CD4-positive, alpha-beta T cell (primary cell): ENCODE measurements at regions not wholly inside any gene's neighbourhood (a gene's known extent, or its start where the extent isn't known, plus 50 kb on each side); places are given as distances from the start of the nearest gene placed in this dataset.

ENCODE experiments used
- ATAC-seq: fragments of 200-7000 bp; cut with Tn5 transposase; one replicate; pipeline ENCODE4 v1.10.0; 2022; ENCODE audit warnings: mild to moderate bottlenecking; ENCODE audit not compliant: poor library complexity
- CTCF ChIA-PET: fragments of 350-600 bp; sonication (Branson Sonifier 250); formaldehyde crosslinking; loops from one replicate; lab custom pipeline; 2021; ENCODE audit warnings: antibody characterized with exemption, inconsistent platforms; lab: Charles Lee
- POLR2A ChIA-PET: fragments of 350-600 bp; sonication (Branson Sonifier 250); formaldehyde crosslinking; loops from one replicate; lab custom pipeline; 2021; ENCODE audit warnings: antibody characterized with exemption, inconsistent platforms; lab: Charles Lee
- DNase-seq, 14 experiments: peaks; one replicate each; pipeline ENCODE4 v3.0.0-alpha.2; 2013 to 2020; ENCODE audit warnings: mixed read lengths in 2 of 14
- H3K27ac ChIP-seq, 2 donors: one replicate each; pipeline versions ENCODE4 v1.5.1 to v1.7.0; 2013; ENCODE audit warnings: low read length in 2 of 2, low read depth in 1 of 2, mild to moderate bottlenecking in 1 of 2
- H3K27me3 ChIP-seq, 2 experiments: 1 replicate in 1 of 2; 2 replicates in 1 of 2; pipeline versions ENCODE4 v1.6.1 to v1.7.0; 2013; ENCODE audit warnings: low read length in 2 of 2, control low read depth in 1 of 2, mild to moderate bottlenecking in 1 of 2, moderate library complexity in 1 of 2; ENCODE audit not compliant: insufficient read depth in 2 of 2, control insufficient read depth in 1 of 2
- H3K36me3 ChIP-seq: one replicate; pipeline ENCODE4 v1.6.1; 2013; ENCODE audit warnings: low read length, control low read depth; ENCODE audit not compliant: insufficient read depth
- H3K4me1 ChIP-seq: one replicate; pipeline ENCODE4 v1.6.1; 2013; ENCODE audit warnings: low read length, control low read depth; ENCODE audit not compliant: insufficient read depth
- H3K4me3 ChIP-seq: one replicate; pipeline ENCODE4 v1.5.1; 2013; ENCODE audit warnings: mild to moderate bottlenecking, low read length, moderate library complexity
- H3K9me3 ChIP-seq, 2 experiments: 1 replicate in 1 of 2; 2 replicates in 1 of 2; pipeline versions ENCODE4 v1.6.1 to v1.7.0; 2013; ENCODE audit warnings: low read length in 2 of 2, mild to moderate bottlenecking in 2 of 2, control low read depth in 1 of 2, moderate library complexity in 1 of 2; ENCODE audit not compliant: control insufficient read depth in 1 of 2, insufficient read depth in 1 of 2
- H3K27ac Mint-ChIP-seq: one replicate; pipeline ENCODE4 v1.8.0; 2020; ENCODE audit warnings: mixed read lengths
- H3K27me3 Mint-ChIP-seq: one replicate; pipeline ENCODE4 v1.8.0; 2021; ENCODE audit warnings: mixed read lengths
- H3K36me3 Mint-ChIP-seq: one replicate; pipeline ENCODE4 v1.8.0; 2021; ENCODE audit warnings: low read depth, mixed read lengths
- H3K4me1 Mint-ChIP-seq: one replicate; pipeline ENCODE4 v1.8.0; 2021; ENCODE audit warnings: low read depth, mixed read lengths
- H3K4me3 Mint-ChIP-seq: one replicate; pipeline ENCODE4 v1.8.0; 2020; ENCODE audit warnings: mild to moderate bottlenecking, mixed read lengths
- H3K9me3 Mint-ChIP-seq: one replicate; pipeline ENCODE4 v1.8.0; 2020; ENCODE audit warnings: mixed read lengths
- CTCF ChIP-seq: fragments of 200-600 bp; IDR thresholded peaks from one replicate; pipeline ENCODE4 v1.8.0; 2022; ENCODE audit warnings: antibody characterized with exemption, mild to moderate bottlenecking
- intact Hi-C, 2 experiments: fragments of 100-400 bp; cut with DNase I in 1 of 2; cut with micrococcal nuclease in 1 of 2; formaldehyde crosslinking; loops; one replicate each; pipeline versions ENCODE4 v1.15.1 to v1.9.0; 2023 to 2025; cut with DNase I, micrococcal nuclease

GRCh38 chr15:36334059-36334458 is 245.4 kb upstream of the CDIN1 start:
- Histone ChIP-seq H3K9me3 (peaks cover 0 to 4% of the 10 kb centered on the region in 2 experiments), H3K27ac (no peak overlapping the region), H3K4me3 (no peak overlapping the region), H3K36me3 (no peaks in the 10 kb centered on the region), H3K4me1 (no peaks in the 10 kb centered on the region), H3K27me3 (no peaks in the 10 kb centered on the region)
- Mint-ChIP-seq H3K27ac (no peak overlapping the region), H3K4me3 (no peak overlapping the region), H3K4me1 (no peaks in the 10 kb centered on the region), H3K9me3 (peaks cover 2% of the 10 kb centered on the region), H3K27me3 (no peaks in the 10 kb centered on the region), H3K36me3 (no peaks in the 10 kb centered on the region)
- CTCF ChIA-PET: no interaction called here
- no peak for TF ChIP-seq CTCF
- POLR2A ChIA-PET: no interaction called here
- ATAC-seq: no peak
- no peak for DNase-seq
- intact Hi-C loops: no loop called here

GRCh38 chr15:36335224-36335623 is 244.2 kb upstream of the CDIN1 start:
- Histone ChIP-seq H3K27ac (no peak overlapping the region), H3K36me3 (no peaks in the 10 kb centered on the region), H3K27me3 (no peaks in the 10 kb centered on the region), H3K4me1 (no peaks in the 10 kb centered on the region), H3K9me3 (no peaks in the 10 kb centered on the region), H3K4me3 (no peak overlapping the region)
- Mint-ChIP-seq H3K9me3 (peaks cover 2% of the 10 kb centered on the region), H3K27ac (no peak overlapping the region), H3K4me3 (no peak overlapping the region), H3K27me3 (no peaks in the 10 kb centered on the region), H3K36me3 (no peaks in the 10 kb centered on the region), H3K4me1 (no peaks in the 10 kb centered on the region)
- DNase-seq (no peak), ATAC-seq (no peak)
- POLR2A ChIA-PET: no interaction called here
- intact Hi-C loops: no loop called here
- no peak for TF ChIP-seq CTCF
- CTCF ChIA-PET: no interaction called here

- POLR2A ChIA-PET: no interaction called here
- ATAC-seq: no peak
- DNase-seq: no peak
- Histone ChIP-seq H3K36me3 (no peaks in the 10 kb centered on the region), H3K4me3 (no peak overlapping the region), H3K27ac (no peak overlapping the region), H3K27me3 (no peaks in the 10 kb centered on the region), H3K4me1 (no peaks in the 10 kb centered on the region), H3K9me3 (no peaks in the 10 kb centered on the region)
- Mint-ChIP-seq H3K9me3 (peaks cover 2% of the 10 kb centered on the region), H3K27me3 (no peaks in the 10 kb centered on the region), H3K4me1 (no peaks in the 10 kb centered on the region), H3K4me3 (no peak overlapping the region), H3K36me3 (no peaks in the 10 kb centered on the region), H3K27ac (no peak overlapping the region)
- intact Hi-C loops: no loop called here
- no peak for TF ChIP-seq CTCF
- CTCF ChIA-PET: no interaction called here
These were observed 243.8 kb upstream of the CDIN1 start for GRCh38 chr15:36335659-36336058.
